ENCODE measurements at regions not wholly inside any gene's neighbourhood (a gene's known extent, or its start where the extent isn't known, plus 50 kb on each side); places are given as distances from the start of the nearest gene placed in this dataset.
A peak's percentile ranks its signal among the peaks of the same experiment; 100 is the strongest.

GRCh38 chr3:3693593-3693992 lies 105.6 kb upstream of the LRRN1 start:
- no peak for FAIRE-seq
- DNase-seq (ENCODE audit: insufficient read length, low spot score) = no peak
- TF ChIP-seq POU2F2 (IDR thresholded peaks at IDR 0.05; ENCODE audit: low read depth, low read length) (no peak), PAX5 (IDR thresholded peaks at IDR 0.05; ENCODE audit: insufficient read depth, low read length, severe bottlenecking) (no peak), SPI1 (IDR thresholded peaks at IDR 0.05; ENCODE audit: low read depth, low read length) (no peak), POLR2AphosphoS5 (IDR thresholded peaks at IDR 0.05; ENCODE audit: low read depth, low read length) (no peak), TAF1 (IDR thresholded peaks at IDR 0.05; ENCODE audit: low read depth, low read length) (no peak), POLR2A (IDR thresholded peaks at IDR 0.05; ENCODE audit: low read depth, low read length) (no peak)

GRCh38 chr3:3689601-3690375 lies 109.4 kb upstream of the LRRN1 start:
- FAIRE-seq (no peak), DNase-seq (ENCODE audit: insufficient read length, low spot score) (no peak)
- TF ChIP-seq POLR2AphosphoS5 (IDR thresholded peaks at IDR 0.05; ENCODE audit: low read depth, low read length) (no peak), PAX5 (IDR thresholded peaks at IDR 0.05; ENCODE audit: insufficient read depth, low read length, severe bottlenecking) (no peak), SPI1 (IDR thresholded peaks at IDR 0.05; ENCODE audit: low read depth, low read length) (no peak), POLR2A (IDR thresholded peaks at IDR 0.05; ENCODE audit: low read depth, low read length) (no peak), POU2F2 (IDR thresholded peaks at IDR 0.05; ENCODE audit: low read depth, low read length) (no peak), TAF1 (IDR thresholded peaks at IDR 0.05; ENCODE audit: low read depth, low read length) (no peak)

- FAIRE-seq (no peak), DNase-seq (ENCODE audit: insufficient read length, low spot score) (no peak)
- TF ChIP-seq POU2F2 (IDR thresholded peaks at IDR 0.05; ENCODE audit: low read depth, low read length) = no peak
- TF ChIP-seq PAX5 (IDR thresholded peaks at IDR 0.05; ENCODE audit: insufficient read depth, low read length, severe bottlenecking) = no peak
- no peak for TF ChIP-seq POLR2AphosphoS5 (IDR thresholded peaks at IDR 0.05; ENCODE audit: low read depth, low read length)
- no peak for TF ChIP-seq TAF1 (IDR thresholded peaks at IDR 0.05; ENCODE audit: low read depth, low read length)
- no peak for TF ChIP-seq SPI1 (IDR thresholded peaks at IDR 0.05; ENCODE audit: low read depth, low read length)
- no peak for TF ChIP-seq POLR2A (IDR thresholded peaks at IDR 0.05; ENCODE audit: low read depth, low read length)
Measured at GRCh38 chr3:3686907-3687648, 112.2 kb upstream of the LRRN1 start.

GRCh38 chr3:3685721-3686120 lies 113.5 kb upstream of the LRRN1 start:
- no peak for DNase-seq (ENCODE audit: insufficient read length, low spot score)
- TF ChIP-seq PAX5 (IDR thresholded peaks at IDR 0.05; ENCODE audit: insufficient read depth, low read length, severe bottlenecking) (no peak), POU2F2 (IDR thresholded peaks at IDR 0.05; ENCODE audit: low read depth, low read length) (no peak), POLR2AphosphoS5 (IDR thresholded peaks at IDR 0.05; ENCODE audit: low read depth, low read length) (no peak), POLR2A (IDR thresholded peaks at IDR 0.05; ENCODE audit: low read depth, low read length) (no peak), SPI1 (IDR thresholded peaks at IDR 0.05; ENCODE audit: low read depth, low read length) (no peak)
- no peak for FAIRE-seq

- no peak for FAIRE-seq
- TF ChIP-seq TAF1 (IDR thresholded peaks at IDR 0.05; ENCODE audit: low read depth, low read length) (no peak), POU2F2 (IDR thresholded peaks at IDR 0.05; ENCODE audit: low read depth, low read length) (no peak), POLR2AphosphoS5 (IDR thresholded peaks at IDR 0.05; ENCODE audit: low read depth, low read length) (no peak), POLR2A (IDR thresholded peaks at IDR 0.05; ENCODE audit: low read depth, low read length) (no peak), SPI1 (IDR thresholded peaks at IDR 0.05; ENCODE audit: low read depth, low read length) (no peak), PAX5 (IDR thresholded peaks at IDR 0.05; ENCODE audit: insufficient read depth, low read length, severe bottlenecking) (no peak)
Measured at GRCh38 chr3:3683261-3683660, 116.0 kb upstream of the LRRN1 start.

GRCh38 chr3:3675801-3676200 lies 123.4 kb upstream of the LRRN1 start:
- FAIRE-seq = no peak
- DNase-seq (ENCODE audit: insufficient read length, low spot score) = no peak
- TF ChIP-seq TAF1 (IDR thresholded peaks at IDR 0.05; ENCODE audit: low read depth, low read length) = no peak
- no peak for TF ChIP-seq POLR2AphosphoS5 (IDR thresholded peaks at IDR 0.05; ENCODE audit: low read depth, low read length)
- TF ChIP-seq SPI1 (IDR thresholded peaks at IDR 0.05; ENCODE audit: low read depth, low read length) = no peak
- TF ChIP-seq POLR2A (IDR thresholded peaks at IDR 0.05; ENCODE audit: low read depth, low read length) = no peak
- TF ChIP-seq POU2F2 (IDR thresholded peaks at IDR 0.05; ENCODE audit: low read depth, low read length) = no peak
- no peak for TF ChIP-seq PAX5 (IDR thresholded peaks at IDR 0.05; ENCODE audit: insufficient read depth, low read length, severe bottlenecking)

More at GRCh38 chr3:3683261-3683660, 116.0 kb upstream of the LRRN1 start:
- DNase-seq (ENCODE audit: insufficient read length, low spot score) = no peak

- TF ChIP-seq TAF1 (IDR thresholded peaks at IDR 0.05; ENCODE audit: low read depth, low read length) (no peak), PAX5 (IDR thresholded peaks at IDR 0.05; ENCODE audit: insufficient read depth, low read length, severe bottlenecking) (no peak), POLR2A (IDR thresholded peaks at IDR 0.05; ENCODE audit: low read depth, low read length) (no peak), POLR2AphosphoS5 (IDR thresholded peaks at IDR 0.05; ENCODE audit: low read depth, low read length) (no peak), POU2F2 (IDR thresholded peaks at IDR 0.05; ENCODE audit: low read depth, low read length) (no peak), SPI1 (IDR thresholded peaks at IDR 0.05; ENCODE audit: low read depth, low read length) (no peak)
- FAIRE-seq (no peak), DNase-seq (ENCODE audit: insufficient read length, low spot score) (no peak)
Measured at GRCh38 chr3:3675186-3675585, 124.0 kb upstream of the LRRN1 start.

GRCh38 chr3:3666664-3667063 lies 132.6 kb upstream of the LRRN1 start:
- peak; percentile 26 for DNase-seq (ENCODE audit: insufficient read length, low spot score)
- no peak for FAIRE-seq
- TF ChIP-seq POU2F2 (IDR thresholded peaks at IDR 0.05; ENCODE audit: low read depth, low read length) (peak; percentile 53; the same call in 1 of the 2 replicates), PAX5 (IDR thresholded peaks at IDR 0.05; ENCODE audit: insufficient read depth, low read length, severe bottlenecking) (no peak), SPI1 (IDR thresholded peaks at IDR 0.05; ENCODE audit: low read depth, low read length) (peak; percentile 22; the same call in 1 of the 2 replicates)

GRCh38 chr3:3665961-3666640 lies 133.1 kb upstream of the LRRN1 start:
- peak; percentile 78 for FAIRE-seq
- DNase-seq (ENCODE audit: insufficient read length, low spot score) = no peak
- TF ChIP-seq POU2F2 (IDR thresholded peaks at IDR 0.05; ENCODE audit: low read depth, low read length) (no peak), SPI1 (IDR thresholded peaks at IDR 0.05; ENCODE audit: low read depth, low read length) (peak; percentile 53)
